Keratinocyte (primary cell): ENCODE measurements at regions not wholly inside any gene's neighbourhood (a gene's known extent, or its start where the extent isn't known, plus 50 kb on each side); places are given as distances from the start of the nearest gene placed in this dataset.
A peak's percentile ranks its signal among the peaks of the same experiment; 100 is the strongest.
"Not testable (repeated sequence)": the region's sequence is repeated elsewhere in the genome, so short reads cannot be mapped to it uniquely, and the experiment has no call there.

Experiments
- DNase-seq: peaks from one replicate; pipeline ENCODE4 v3.0.0-alpha.2; 2011; ENCODE audit warnings: low read depth, missing footprints, low spot score
- FAIRE-seq: peaks from 2 replicates; lab custom pipeline; 2011; peaks lifted over from hg19 to GRCh38; lab: Jason Lieb, UNC
- H2AFZ ChIP-seq: 2 replicates; pipeline ENCODE4 v1.6.0; 2012; ENCODE audit warnings: low read length, control low read depth, inconsistent platforms; ENCODE audit not compliant: control insufficient read depth
- H3K27ac ChIP-seq: 2 replicates; pipeline ENCODE4 v1.5.1; 2011; ENCODE audit warnings: low read length; ENCODE audit not compliant: control insufficient read depth, insufficient read depth
- H3K27me3 ChIP-seq: 3 replicates; pipeline ENCODE4 v1.6.0; 2011; ENCODE audit warnings: low read length; ENCODE audit not compliant: control insufficient read depth, insufficient read depth; ENCODE audit errors: extremely low read depth
- H3K36me3 ChIP-seq, 2 experiments: 2 replicates in 1 of 2; 3 replicates in 1 of 2; pipeline ENCODE4 v1.5.1; 2011; ENCODE audit warnings: low read length in 2 of 2, mild to moderate bottlenecking in 1 of 2; ENCODE audit not compliant: control insufficient read depth in 2 of 2, insufficient read depth in 2 of 2; ENCODE audit errors: extremely low read depth in 1 of 2
- H3K4me1 ChIP-seq: 3 replicates; pipeline ENCODE4 v1.5.1; 2011; ENCODE audit warnings: low read length; ENCODE audit not compliant: control insufficient read depth, insufficient read depth; ENCODE audit errors: extremely low read depth
- H3K4me2 ChIP-seq: 3 replicates; pipeline ENCODE4 v1.6.0; 2011; ENCODE audit warnings: low read depth, low read length; ENCODE audit not compliant: control insufficient read depth, insufficient read depth; ENCODE audit errors: extremely low read depth
- H3K4me3 ChIP-seq, 3 experiments: fragments of 200-600 bp in 1 of 3; sonication (generic) in 1 of 3; 2 replicates in 2 of 3; 3 replicates in 1 of 3; pipeline ENCODE4 v1.5.1; 2011 to 2016; ENCODE audit warnings: low read length in 3 of 3, mild to moderate bottlenecking in 3 of 3, control low read depth in 2 of 3, inconsistent platforms in 1 of 3, low read depth in 1 of 3, mixed read lengths in 1 of 3, mixed run types in 1 of 3, moderate library complexity in 1 of 3; ENCODE audit not compliant: control insufficient read depth in 2 of 3, insufficient read depth in 2 of 3; ENCODE audit errors: extremely low read depth in 1 of 3
- H3K79me2 ChIP-seq: 2 replicates; pipeline ENCODE4 v1.6.0; 2012; ENCODE audit warnings: low read length; ENCODE audit not compliant: control insufficient read depth, insufficient read depth
- H3K9ac ChIP-seq: 3 replicates; pipeline ENCODE4 v1.6.0; 2011; ENCODE audit warnings: low read length; ENCODE audit not compliant: control insufficient read depth, insufficient read depth; ENCODE audit errors: extremely low read depth
- H3K9me1 ChIP-seq: 3 replicates; pipeline ENCODE4 v1.6.0; 2011; ENCODE audit warnings: low read length; ENCODE audit not compliant: control insufficient read depth, insufficient read depth; ENCODE audit errors: extremely low read depth
- H3K9me3 ChIP-seq: 2 replicates; pipeline ENCODE4 v1.5.1; 2012; ENCODE audit warnings: low read depth, low read length; ENCODE audit not compliant: control insufficient read depth
- H4K20me1 ChIP-seq: 3 replicates; pipeline ENCODE4 v1.6.0; 2011; ENCODE audit warnings: low read length; ENCODE audit not compliant: control insufficient read depth, insufficient read depth; ENCODE audit errors: extremely low read depth
- dilution Hi-C: fragments of 300-500 bp; cut with MboI; formaldehyde crosslinking; loops from one replicate; pipeline ENCODE4 v1.7.0; 2020; ENCODE audit warnings: low sequenced_read_pairs; ENCODE audit not compliant: extremely low pct_ligation_motif_present

- H3K4me2 ChIP-seq, H3K79me2 ChIP-seq, H3K36me3 ChIP-seq, FAIRE-seq, dilution Hi-C loops, H3K27me3 ChIP-seq, H3K27ac ChIP-seq, H3K9me1 ChIP-seq, H3K9me3 ChIP-seq, H4K20me1 ChIP-seq, H3K9ac ChIP-seq, DNase-seq, H3K4me1 ChIP-seq, H3K4me3 ChIP-seq, H2AFZ ChIP-seq: not testable (repeated sequence)
These were observed 235.3 kb downstream of the BCL2L11 start for GRCh38 chr2:111355823-111356511.

- H3K9ac ChIP-seq, H4K20me1 ChIP-seq, H3K9me1 ChIP-seq, H3K27me3 ChIP-seq, H3K4me3 ChIP-seq, DNase-seq, H3K9me3 ChIP-seq, H2AFZ ChIP-seq, dilution Hi-C loops, H3K27ac ChIP-seq, H3K36me3 ChIP-seq, H3K79me2 ChIP-seq, H3K4me1 ChIP-seq, H3K4me2 ChIP-seq: not testable (repeated sequence)
- FAIRE-seq, result peak; percentile 66
These were observed 235.9 kb downstream of the BCL2L11 start for GRCh38 chr2:111356512-111357031.

GRCh38 chr2:111365986-111366640 is 245.4 kb downstream of the BCL2L11 start:
- H2AFZ ChIP-seq, H3K4me3 ChIP-seq, H3K4me1 ChIP-seq, DNase-seq, H3K36me3 ChIP-seq, FAIRE-seq, H3K9ac ChIP-seq, dilution Hi-C loops, H3K9me3 ChIP-seq, H3K9me1 ChIP-seq, H3K27me3 ChIP-seq, H3K79me2 ChIP-seq, H3K27ac ChIP-seq, H4K20me1 ChIP-seq: not testable (repeated sequence)
- peak overlapping the region; percentile 16 for H3K4me2 ChIP-seq

- H2AFZ ChIP-seq, H3K27ac ChIP-seq, DNase-seq, H3K9me3 ChIP-seq, H3K4me1 ChIP-seq, H3K36me3 ChIP-seq, H3K9me1 ChIP-seq, H3K27me3 ChIP-seq, H4K20me1 ChIP-seq, H3K9ac ChIP-seq, FAIRE-seq, H3K4me2 ChIP-seq, H3K79me2 ChIP-seq, dilution Hi-C loops, H3K4me3 ChIP-seq: not testable (repeated sequence)
These were observed 245.9 kb downstream of the BCL2L11 start for GRCh38 chr2:111366641-111367029.

GRCh38 chr2:111367080-111367479 is 246.4 kb downstream of the BCL2L11 start:
- DNase-seq, result not testable (repeated sequence)

More at GRCh38 chr2:111367080-111367479, 246.4 kb downstream of the BCL2L11 start:
- peak; percentile 48 for FAIRE-seq
- H3K4me3 ChIP-seq, H2AFZ ChIP-seq, H3K9ac ChIP-seq, dilution Hi-C loops, H3K9me1 ChIP-seq, H3K27me3 ChIP-seq, H3K4me2 ChIP-seq, H3K4me1 ChIP-seq, H3K9me3 ChIP-seq, H3K79me2 ChIP-seq, H3K36me3 ChIP-seq, H4K20me1 ChIP-seq, H3K27ac ChIP-seq: not testable (repeated sequence)
